ENCODE measurements at regions not wholly inside any gene's neighbourhood (a gene's known extent, or its start where the extent isn't known, plus 50 kb on each side); places are given as distances from the start of the nearest gene placed in this dataset.
"Not testable (repeated sequence)": the region's sequence is repeated elsewhere in the genome, so short reads cannot be mapped to it uniquely, and the experiment has no call there.

DNA sequence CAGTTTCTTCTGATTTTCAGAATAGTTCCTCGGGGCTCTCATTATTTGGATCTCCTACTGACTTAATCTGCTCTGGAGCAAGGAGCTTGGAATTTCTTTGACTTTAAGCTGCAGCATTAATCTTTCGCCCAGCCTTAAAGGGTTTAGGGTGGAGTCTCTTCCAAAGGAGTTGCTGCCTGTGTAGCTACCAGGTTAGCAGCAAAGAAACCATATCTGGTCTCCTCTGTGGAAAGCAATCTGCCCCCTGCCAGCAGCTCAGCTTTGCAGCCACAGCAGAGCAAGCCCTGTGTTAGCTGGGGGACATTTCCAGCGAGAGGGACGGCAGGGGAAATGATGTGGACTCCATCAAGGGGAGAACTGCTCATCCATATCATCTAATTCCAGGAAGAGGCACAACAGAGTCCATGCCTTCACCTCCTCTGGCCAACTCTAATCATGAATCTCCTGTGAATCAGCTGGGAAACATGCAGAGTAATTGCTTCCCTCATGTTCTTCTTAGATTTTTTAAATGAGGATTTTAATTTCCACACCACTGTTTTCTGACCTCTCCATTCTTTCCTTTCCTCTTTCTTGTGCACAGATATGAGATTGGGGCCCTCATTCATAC is 827.6 kb upstream of the CA10 start:
- no peak for DNase-seq (ENCODE audit: low spot score)
- H3K4me3 Mint-ChIP-seq = no peak overlapping the region
- H3K9me3 Mint-ChIP-seq = peaks cover 19% of the 10 kb centered on the region
- H3K27ac Mint-ChIP-seq = no peak overlapping the region
- no peaks in the 10 kb centered on the region for H3K36me3 Mint-ChIP-seq (ENCODE audit: low read depth)
- H3K27me3 Mint-ChIP-seq (ENCODE audit: low read depth) = no peaks in the 10 kb centered on the region
- H3K4me1 Mint-ChIP-seq (ENCODE audit: low read depth) = no peaks in the 10 kb centered on the region

DNA sequence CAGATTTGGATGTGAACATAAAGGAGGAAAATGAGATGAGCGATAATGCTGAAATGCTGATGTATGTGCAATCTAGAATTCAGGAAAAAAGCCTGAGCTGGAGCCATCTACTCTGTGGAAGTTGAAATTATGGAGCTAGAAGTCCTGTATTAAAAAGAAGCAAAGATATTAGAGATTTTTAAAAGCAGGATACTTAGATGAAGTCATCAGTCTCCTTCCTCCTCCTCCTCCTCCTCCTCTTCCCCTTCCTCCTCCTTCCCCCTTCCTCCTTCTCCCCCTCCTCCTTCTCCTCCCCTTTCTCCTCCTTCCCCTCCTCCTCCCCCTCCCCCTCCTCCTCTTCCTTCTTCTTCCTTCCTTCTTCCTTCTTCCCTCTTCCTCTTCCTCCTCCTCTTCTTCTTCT is 823.8 kb upstream of the CA10 start:
- Mint-ChIP-seq H3K4me1 (ENCODE audit: low read depth) (no peaks in the 10 kb centered on the region), H3K9me3 (peaks cover 23% of the 10 kb centered on the region), H3K27ac (no peak overlapping the region), H3K27me3 (ENCODE audit: low read depth) (no peaks in the 10 kb centered on the region), H3K4me3 (no peak overlapping the region), H3K36me3 (ENCODE audit: low read depth) (no peaks in the 10 kb centered on the region)
- DNase-seq (ENCODE audit: low spot score) = no peak

DNA sequence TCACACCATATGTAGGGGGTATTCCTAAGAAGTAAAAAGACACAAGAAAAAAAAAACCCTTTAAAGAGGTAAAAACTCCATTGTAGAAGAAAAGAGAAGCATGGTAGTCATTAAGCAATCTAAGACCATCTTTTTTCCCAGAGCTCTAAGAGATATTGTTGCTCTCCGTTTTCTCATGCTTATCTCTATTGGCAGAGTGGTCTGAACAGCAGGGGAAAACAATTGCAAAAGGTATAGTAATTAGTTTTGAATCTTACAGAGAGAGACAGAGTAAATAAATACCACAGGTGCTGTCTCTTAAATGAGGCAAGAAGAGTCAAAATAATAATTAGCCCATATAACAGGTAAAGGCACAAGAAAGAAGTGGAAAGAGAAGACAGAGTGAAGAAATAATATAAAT is 821.4 kb upstream of the CA10 start:
- no peak for DNase-seq (ENCODE audit: low spot score)
- Mint-ChIP-seq H3K36me3 (ENCODE audit: low read depth) (no peaks in the 10 kb centered on the region), H3K9me3 (peaks cover 20% of the 10 kb centered on the region), H3K27ac (no peak overlapping the region), H3K4me1 (ENCODE audit: low read depth) (no peaks in the 10 kb centered on the region), H3K27me3 (ENCODE audit: low read depth) (no peaks in the 10 kb centered on the region), H3K4me3 (no peak overlapping the region)

DNA sequence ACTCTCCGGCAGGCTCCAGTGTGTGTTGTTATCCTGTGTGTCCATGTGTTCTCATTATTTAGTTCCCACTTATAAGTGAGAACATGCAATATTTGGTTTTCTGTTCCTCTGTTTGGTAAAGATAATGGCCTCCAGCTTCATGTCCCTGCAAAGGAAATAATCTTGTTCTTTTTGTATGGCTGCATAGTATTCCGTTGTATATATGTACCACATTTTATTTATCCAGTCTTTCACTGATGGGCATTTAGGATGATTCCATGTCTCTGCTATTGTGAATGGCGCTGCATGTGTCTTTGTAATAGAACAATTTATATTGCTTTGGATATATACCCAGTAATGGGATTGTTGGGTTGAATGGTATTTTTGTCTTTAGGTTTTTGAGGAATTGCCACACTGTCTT is 807.3 kb upstream of the CA10 start:
- H3K4me1 Mint-ChIP-seq (ENCODE audit: low read depth) = no peaks in the 10 kb centered on the region
- H3K36me3 Mint-ChIP-seq (ENCODE audit: low read depth) = no peaks in the 10 kb centered on the region
- H3K4me3 Mint-ChIP-seq = no peak overlapping the region
- no peak for DNase-seq (ENCODE audit: low spot score)
- no peaks in the 10 kb centered on the region for H3K27me3 Mint-ChIP-seq (ENCODE audit: low read depth)
- H3K27ac Mint-ChIP-seq = no peak overlapping the region
- peaks cover 52% of the 10 kb centered on the region for H3K9me3 Mint-ChIP-seq

DNA sequence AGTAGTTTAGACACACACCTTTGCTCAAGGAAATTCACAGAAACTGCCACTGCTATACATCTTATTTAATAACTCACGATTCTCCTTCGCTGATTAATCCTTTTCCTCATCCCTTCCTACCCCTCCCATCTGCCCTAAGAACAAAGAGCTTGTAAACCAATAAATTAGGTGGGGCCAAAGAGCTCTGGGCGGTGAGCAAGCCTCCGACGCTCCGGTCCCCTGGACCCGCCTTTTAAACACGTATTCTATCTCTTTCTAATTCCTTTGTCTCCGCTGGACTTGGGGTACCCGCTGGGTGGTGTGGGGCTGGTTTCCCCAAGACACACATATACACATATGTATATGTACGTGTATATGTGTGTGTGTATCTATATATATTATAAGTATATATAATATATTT is 803.2 kb upstream of the CA10 start:
- not testable (repeated sequence) for H3K4me1 Mint-ChIP-seq (ENCODE audit: low read depth); DNase-seq (ENCODE audit: low spot score); H3K4me3 Mint-ChIP-seq; H3K36me3 Mint-ChIP-seq (ENCODE audit: low read depth); H3K27ac Mint-ChIP-seq; H3K27me3 Mint-ChIP-seq (ENCODE audit: low read depth)
- H3K9me3 Mint-ChIP-seq = peaks cover 35% of the 10 kb centered on the region

DNA sequence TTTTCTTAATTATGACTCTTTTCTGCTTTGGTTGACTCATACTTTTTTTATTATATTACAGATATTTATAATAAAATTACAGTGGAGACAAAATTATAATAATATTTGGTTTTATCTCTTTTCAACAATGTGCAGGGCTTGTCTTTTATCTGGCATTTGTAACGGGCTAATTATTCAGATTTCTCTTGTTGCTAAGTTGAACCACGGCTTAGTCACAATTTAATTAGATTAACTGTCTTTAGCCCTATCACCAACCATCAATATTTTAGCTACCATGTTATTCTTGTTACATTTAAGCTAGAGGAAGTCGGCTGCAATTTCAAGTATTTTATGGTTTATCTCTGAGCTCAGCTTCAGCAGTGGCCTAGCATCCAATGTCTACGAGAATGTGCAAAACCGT is 798.9 kb upstream of the CA10 start:
- Mint-ChIP-seq H3K27me3 (ENCODE audit: low read depth) (no peaks in the 10 kb centered on the region), H3K4me1 (ENCODE audit: low read depth) (no peaks in the 10 kb centered on the region), H3K9me3 (peaks cover 16% of the 10 kb centered on the region), H3K27ac (no peak overlapping the region), H3K36me3 (ENCODE audit: low read depth) (no peaks in the 10 kb centered on the region), H3K4me3 (no peak overlapping the region)
- no peak for DNase-seq (ENCODE audit: low spot score)

DNA sequence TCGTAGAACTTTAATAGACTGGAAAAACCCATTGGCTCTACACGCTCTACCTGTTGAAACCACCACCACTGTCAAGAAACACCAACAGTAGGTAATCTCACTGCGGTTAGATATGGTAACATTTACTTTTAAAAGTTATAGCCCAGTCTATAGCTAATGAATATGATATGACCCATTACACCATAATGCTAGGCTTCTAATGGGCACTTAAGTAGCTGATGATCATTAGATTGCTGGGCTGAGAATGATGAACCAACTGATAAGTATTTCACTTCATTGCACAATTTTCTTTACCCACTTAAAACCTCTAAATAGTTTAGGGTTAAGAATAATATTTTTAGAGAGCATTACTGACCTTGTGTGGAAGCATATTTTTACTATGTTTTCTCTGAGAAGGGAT is 788.9 kb upstream of the CA10 start:
- DNase-seq (ENCODE audit: low spot score) = no peak

DNA sequence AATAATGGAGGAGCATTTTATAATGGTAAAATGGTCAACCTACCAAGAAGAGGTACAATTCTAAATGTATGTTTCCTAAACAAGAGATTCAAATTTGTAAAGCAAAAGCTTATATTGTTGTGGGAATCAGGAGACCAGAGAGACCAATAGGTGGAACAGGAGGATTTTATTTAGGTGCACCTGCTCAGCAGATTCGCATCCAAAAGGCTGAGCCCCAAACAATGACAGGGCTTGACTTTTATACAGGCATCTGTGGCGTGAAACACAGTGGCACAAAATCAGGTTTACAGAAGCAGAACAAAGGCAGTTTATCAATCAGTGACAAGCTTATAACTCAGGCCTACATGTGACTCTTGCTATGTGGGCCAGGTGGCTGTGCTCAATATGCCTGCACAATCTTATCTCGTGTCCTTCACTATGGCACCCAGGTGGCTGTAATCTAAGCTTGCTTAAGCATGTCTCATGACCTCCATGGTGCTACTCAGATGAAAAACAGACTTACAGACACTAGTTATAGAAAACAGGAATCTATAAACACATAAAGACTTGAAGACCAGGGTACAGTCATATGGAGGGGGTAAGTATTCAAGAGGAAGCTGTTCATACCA is 780.2 kb upstream of the CA10 start:
- no peak for DNase-seq (ENCODE audit: low spot score)
- H3K4me3 Mint-ChIP-seq = no peak overlapping the region
- H3K36me3 Mint-ChIP-seq (ENCODE audit: low read depth) = no peaks in the 10 kb centered on the region
- H3K9me3 Mint-ChIP-seq = peaks cover 40% of the 10 kb centered on the region
- H3K27me3 Mint-ChIP-seq (ENCODE audit: low read depth) = no peaks in the 10 kb centered on the region
- H3K4me1 Mint-ChIP-seq (ENCODE audit: low read depth) = no peaks in the 10 kb centered on the region
- H3K27ac Mint-ChIP-seq = no peak overlapping the region

More for the DNA sequence above, 788.9 kb upstream of the CA10 start:
- Mint-ChIP-seq H3K27ac (no peak overlapping the region), H3K4me1 (ENCODE audit: low read depth) (no peaks in the 10 kb centered on the region), H3K9me3 (peaks cover 4% of the 10 kb centered on the region), H3K36me3 (ENCODE audit: low read depth) (no peaks in the 10 kb centered on the region), H3K27me3 (ENCODE audit: low read depth) (no peaks in the 10 kb centered on the region), H3K4me3 (no peak overlapping the region)

DNA sequence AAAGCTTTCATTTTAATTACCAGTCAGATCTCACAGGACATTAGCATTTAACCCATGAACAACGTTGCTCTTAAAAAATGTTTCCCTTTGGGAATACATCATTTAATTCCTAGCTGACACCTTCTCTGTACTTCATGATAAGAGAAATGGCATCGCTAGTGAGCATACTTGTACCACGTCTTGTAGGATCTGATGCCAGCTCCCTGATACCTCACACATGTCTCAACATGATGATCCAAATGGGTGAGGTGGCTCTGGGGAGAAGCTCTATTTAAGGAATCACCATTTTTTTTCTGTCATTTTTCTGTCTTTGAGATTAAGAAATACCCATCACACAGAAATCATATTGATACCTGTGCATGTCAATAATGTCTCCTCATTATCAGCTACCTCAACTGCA is 772.1 kb upstream of the CA10 start:
- no peaks in the 10 kb centered on the region for H3K36me3 Mint-ChIP-seq (ENCODE audit: low read depth)
- no peak overlapping the region for H3K27ac Mint-ChIP-seq
- no peak for DNase-seq (ENCODE audit: low spot score)
- no peaks in the 10 kb centered on the region for H3K4me1 Mint-ChIP-seq (ENCODE audit: low read depth)
- no peaks in the 10 kb centered on the region for H3K27me3 Mint-ChIP-seq (ENCODE audit: low read depth)
- peaks cover 25% of the 10 kb centered on the region for H3K9me3 Mint-ChIP-seq
- no peak overlapping the region for H3K4me3 Mint-ChIP-seq

DNA sequence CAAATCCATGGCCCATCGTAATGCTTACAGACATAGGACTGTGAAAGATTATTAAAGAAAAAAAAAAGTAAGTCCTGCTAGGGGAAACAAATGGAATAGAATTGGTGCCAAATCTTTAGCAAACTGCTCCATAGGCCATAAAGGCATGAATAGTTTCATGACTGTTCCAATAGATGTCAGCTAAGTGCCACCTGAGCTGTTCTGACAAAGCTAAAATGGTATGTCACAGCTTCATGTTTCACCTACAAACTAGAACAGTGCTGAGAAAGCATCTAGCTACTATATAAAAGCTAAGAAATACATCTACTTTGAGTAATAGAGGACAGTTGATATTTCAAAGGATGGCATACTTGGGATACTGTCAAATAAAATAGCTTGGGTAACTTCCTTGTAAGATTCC is 771.6 kb upstream of the CA10 start:
- no peak overlapping the region for H3K4me3 Mint-ChIP-seq
- H3K4me1 Mint-ChIP-seq (ENCODE audit: low read depth) = no peaks in the 10 kb centered on the region
- no peaks in the 10 kb centered on the region for H3K36me3 Mint-ChIP-seq (ENCODE audit: low read depth)
- no peaks in the 10 kb centered on the region for H3K27me3 Mint-ChIP-seq (ENCODE audit: low read depth)
- H3K27ac Mint-ChIP-seq = no peak overlapping the region
- DNase-seq (ENCODE audit: low spot score) = no peak
- H3K9me3 Mint-ChIP-seq = peaks cover 21% of the 10 kb centered on the region

DNA sequence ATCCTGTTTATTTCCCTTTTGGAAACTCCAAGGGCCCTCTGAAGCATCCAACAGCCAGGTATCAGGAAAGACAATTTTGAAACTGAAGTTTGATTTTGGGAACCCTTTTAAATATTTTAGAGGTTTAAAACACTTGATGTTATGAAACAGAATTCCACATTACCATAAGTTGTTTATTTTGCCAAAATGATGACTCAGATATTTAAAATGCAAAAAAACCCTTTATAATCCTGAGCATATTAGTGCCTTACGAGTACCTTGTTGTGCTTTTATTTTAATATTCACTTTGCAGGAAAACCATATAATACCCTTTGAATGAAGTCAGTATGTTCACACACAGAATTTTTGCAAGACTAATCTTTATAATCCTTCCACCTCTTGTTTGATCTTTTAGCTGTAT is 765.1 kb upstream of the CA10 start:
- Mint-ChIP-seq H3K4me1 (ENCODE audit: low read depth) (no peaks in the 10 kb centered on the region), H3K27ac (no peak overlapping the region)

DNA sequence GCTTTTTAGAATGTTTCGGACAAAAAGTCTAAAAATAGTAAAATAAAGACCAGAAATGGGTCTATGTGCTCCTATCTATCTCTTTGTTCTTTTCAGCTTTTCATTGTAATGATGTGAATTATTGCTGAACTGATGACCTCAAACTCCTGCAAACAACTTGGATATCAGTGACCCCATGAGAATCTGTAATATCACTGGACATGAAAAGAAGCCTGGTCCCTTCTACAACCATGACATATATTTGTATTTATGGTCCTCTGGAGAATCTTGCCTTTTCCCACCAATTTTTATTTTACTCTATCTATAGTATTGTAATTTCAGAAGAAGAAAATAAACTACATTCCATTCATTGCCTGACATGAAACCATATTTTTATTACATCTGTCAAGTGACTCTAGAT is 740.7 kb upstream of the CA10 start:
- Mint-ChIP-seq H3K9me3 (peaks cover 9% of the 10 kb centered on the region), H3K4me3 (no peak overlapping the region), H3K4me1 (ENCODE audit: low read depth) (no peaks in the 10 kb centered on the region), H3K27me3 (ENCODE audit: low read depth) (no peaks in the 10 kb centered on the region), H3K36me3 (ENCODE audit: low read depth) (no peaks in the 10 kb centered on the region), H3K27ac (no peak overlapping the region)
- DNase-seq (ENCODE audit: low spot score) = no peak

More for the DNA sequence above, 765.1 kb upstream of the CA10 start:
- no peak overlapping the region for H3K4me3 Mint-ChIP-seq
- DNase-seq (ENCODE audit: low spot score) = no peak
- H3K27me3 Mint-ChIP-seq (ENCODE audit: low read depth) = no peaks in the 10 kb centered on the region
- peaks cover 21% of the 10 kb centered on the region for H3K9me3 Mint-ChIP-seq
- no peaks in the 10 kb centered on the region for H3K36me3 Mint-ChIP-seq (ENCODE audit: low read depth)

DNA sequence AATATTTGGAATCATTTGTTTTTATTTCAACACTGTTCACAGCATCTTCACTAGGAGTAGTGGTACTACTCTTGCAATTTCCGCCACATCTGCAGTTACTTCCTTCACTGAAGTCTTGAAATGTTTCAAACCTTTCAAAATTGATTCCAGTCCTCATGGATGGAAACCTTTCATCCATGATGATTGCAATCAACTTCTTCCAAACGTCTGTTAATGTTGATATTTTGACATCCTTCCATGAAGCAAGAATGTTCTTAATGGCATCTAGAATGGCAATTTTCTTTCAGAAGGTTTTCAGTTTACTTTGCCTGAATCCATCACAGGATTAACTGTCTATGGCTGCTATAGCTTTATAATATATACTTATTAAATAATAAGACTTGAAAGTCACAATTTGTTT is 736.8 kb upstream of the CA10 start:
- Mint-ChIP-seq H3K27ac (no peak overlapping the region), H3K36me3 (ENCODE audit: low read depth) (no peaks in the 10 kb centered on the region), H3K27me3 (ENCODE audit: low read depth) (no peaks in the 10 kb centered on the region), H3K4me1 (ENCODE audit: low read depth) (no peaks in the 10 kb centered on the region), H3K4me3 (no peak overlapping the region), H3K9me3 (peaks cover 6% of the 10 kb centered on the region)
- no peak for DNase-seq (ENCODE audit: low spot score)

DNA sequence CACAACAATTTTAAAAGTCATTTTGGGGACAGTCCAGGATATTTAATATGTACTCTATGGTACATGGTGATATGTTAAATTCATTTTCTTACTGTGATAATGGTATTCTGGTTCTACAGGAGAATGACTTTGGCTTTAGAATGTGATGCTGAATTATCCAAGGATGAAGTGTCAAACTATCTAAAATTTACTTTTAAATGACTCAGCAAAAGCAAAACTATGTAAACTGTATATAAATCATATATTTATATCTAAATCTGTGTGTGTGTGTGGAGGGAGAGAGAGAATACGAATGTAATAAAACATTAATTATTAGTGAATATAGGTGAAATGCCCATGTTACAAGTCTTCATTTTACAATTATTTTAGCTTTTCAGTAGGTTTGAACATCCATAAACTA is 733.8 kb upstream of the CA10 start:
- Mint-ChIP-seq H3K27me3 (ENCODE audit: low read depth) (no peaks in the 10 kb centered on the region), H3K27ac (no peak overlapping the region), H3K36me3 (ENCODE audit: low read depth) (no peaks in the 10 kb centered on the region), H3K9me3 (peaks cover 7% of the 10 kb centered on the region), H3K4me1 (ENCODE audit: low read depth) (no peaks in the 10 kb centered on the region), H3K4me3 (no peak overlapping the region)
- DNase-seq (ENCODE audit: low spot score) = no peak

DNA sequence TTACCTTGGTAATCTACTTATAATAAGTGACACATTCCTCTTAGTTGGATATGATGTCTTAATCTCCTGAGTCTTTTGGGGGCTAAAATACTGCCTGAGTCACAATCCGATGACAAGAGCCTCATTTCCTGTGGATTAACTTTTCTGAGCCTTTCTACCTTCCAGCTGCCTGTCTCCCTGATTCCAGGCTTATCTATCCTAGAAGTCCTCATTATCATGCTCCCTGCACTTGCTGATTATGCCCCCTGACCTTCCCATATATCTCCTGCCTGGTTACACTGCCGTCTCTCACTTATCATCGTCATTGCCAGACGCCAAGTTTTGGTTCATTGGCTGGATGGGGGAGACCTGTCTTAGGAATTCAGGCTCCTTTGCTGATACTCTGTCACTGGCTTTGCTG is 727.4 kb upstream of the CA10 start:
- H3K36me3 Mint-ChIP-seq (ENCODE audit: low read depth) = no peaks in the 10 kb centered on the region
- no peak overlapping the region for H3K4me3 Mint-ChIP-seq
- H3K27me3 Mint-ChIP-seq (ENCODE audit: low read depth) = no peaks in the 10 kb centered on the region
- H3K4me1 Mint-ChIP-seq (ENCODE audit: low read depth) = no peaks in the 10 kb centered on the region
- peaks cover 34% of the 10 kb centered on the region for H3K9me3 Mint-ChIP-seq
- DNase-seq (ENCODE audit: low spot score) = no peak
- H3K27ac Mint-ChIP-seq = no peak overlapping the region

Data from T-helper 2 cell treated with Interferon-gamma antibody and Interleukin-4, amounts not matched to agents 5 μg/mL and 100 μg/mL, for 36 hours (primary cell).